Esophagus (tissue), 2 donors: ENCODE measurements at regions not wholly inside any gene's neighbourhood (a gene's known extent, or its start where the extent isn't known, plus 50 kb on each side); places are given as distances from the start of the nearest gene placed in this dataset.
"Not testable (repeated sequence)": the region's sequence is repeated elsewhere in the genome, so short reads cannot be mapped to it uniquely, and the experiment has no call there.

Source experiments
- H3K27ac ChIP-seq, 2 donors: one replicate each; pipeline ENCODE4 v1.5.1; 2013; ENCODE audit warnings: low read depth in 2 of 2, mild to moderate bottlenecking in 2 of 2, inconsistent platforms in 1 of 2, low read length in 1 of 2, moderate library complexity in 1 of 2
- H3K27me3 ChIP-seq, 2 donors: one replicate each; pipeline ENCODE4 v1.6.1; 2013; ENCODE audit warnings: low read length in 2 of 2, control low read depth in 1 of 2, mild to moderate bottlenecking in 1 of 2; ENCODE audit not compliant: insufficient read depth in 2 of 2, control insufficient read depth in 1 of 2
- H3K36me3 ChIP-seq, 2 donors: one replicate each; pipeline ENCODE4 v1.6.1; 2013; ENCODE audit warnings: low read length in 1 of 2; ENCODE audit not compliant: control insufficient read depth in 2 of 2, insufficient read depth in 2 of 2
- H3K4me1 ChIP-seq, 2 donors: one replicate each; pipeline ENCODE4 v1.6.1; 2013; ENCODE audit warnings: low read length in 1 of 2; ENCODE audit not compliant: control insufficient read depth in 2 of 2, insufficient read depth in 2 of 2
- H3K4me3 ChIP-seq, 2 donors: one replicate each; pipeline ENCODE4 v1.5.1; 2013; ENCODE audit warnings: low read length in 2 of 2, mild to moderate bottlenecking in 2 of 2, low read depth in 1 of 2, moderate library complexity in 1 of 2
- H3K9me3 ChIP-seq, 2 donors: one replicate each; pipeline ENCODE4 v1.6.1; 2013; ENCODE audit warnings: mild to moderate bottlenecking in 2 of 2, low read depth in 1 of 2, low read length in 1 of 2, moderate library complexity in 1 of 2; ENCODE audit not compliant: control insufficient read depth in 2 of 2, insufficient read depth in 1 of 2
- WGBS, 2 donors: extraction: QIAGEN DNeasy Blood & Tissue Kit; methylation state at CpG; one replicate each; pipeline ENCODE4 v1.1.7; 2013; 5-methylcytosine and 5-hydroxymethylcytosine counted together
- donor health status: healthy with polysubstance abuse.
- donor health status: Bipolar disorder and iron deficiency.

DNA sequence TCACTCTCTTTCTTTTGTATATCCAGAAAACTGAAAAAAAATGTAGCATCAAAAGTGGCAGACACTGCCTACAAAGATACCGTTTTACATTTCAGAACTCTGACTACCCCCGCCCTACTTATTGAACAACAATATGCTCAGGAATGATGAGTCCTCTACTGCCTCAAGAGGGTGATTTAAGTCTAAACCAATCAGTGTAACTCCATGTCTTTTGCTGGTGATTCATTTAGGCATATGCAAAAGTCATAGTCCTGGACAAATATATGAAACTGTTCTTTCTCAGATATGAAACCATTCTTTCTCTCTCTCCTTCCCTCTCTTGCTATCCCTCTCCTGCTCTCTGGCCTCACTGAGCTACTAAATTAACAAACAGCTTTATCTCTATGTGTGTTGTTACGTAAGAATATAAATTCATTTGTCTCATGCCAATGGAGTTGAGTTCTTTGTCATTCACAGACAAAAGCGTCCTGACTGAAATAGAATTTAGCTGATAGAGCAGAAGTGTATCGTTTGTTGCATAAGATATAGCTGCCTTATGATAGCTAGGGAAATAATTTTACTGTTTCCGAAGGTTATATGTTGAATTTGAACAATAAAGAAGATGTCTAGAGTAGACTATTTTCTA, 133.7 kb upstream of the OSTN start:
- Histone ChIP-seq H3K4me1 (no peaks in the 10 kb centered on the region), H3K27me3 (no peaks in the 10 kb centered on the region), H3K36me3 (no peaks in the 10 kb centered on the region), H3K27ac (no peak overlapping the region), H3K9me3 (no peaks in the 10 kb centered on the region), H3K4me3 (no peak overlapping the region)
- WGBS, 2 donors: 83 to 87% methylated on average over 6 of the region's 6 CpGs

DNA sequence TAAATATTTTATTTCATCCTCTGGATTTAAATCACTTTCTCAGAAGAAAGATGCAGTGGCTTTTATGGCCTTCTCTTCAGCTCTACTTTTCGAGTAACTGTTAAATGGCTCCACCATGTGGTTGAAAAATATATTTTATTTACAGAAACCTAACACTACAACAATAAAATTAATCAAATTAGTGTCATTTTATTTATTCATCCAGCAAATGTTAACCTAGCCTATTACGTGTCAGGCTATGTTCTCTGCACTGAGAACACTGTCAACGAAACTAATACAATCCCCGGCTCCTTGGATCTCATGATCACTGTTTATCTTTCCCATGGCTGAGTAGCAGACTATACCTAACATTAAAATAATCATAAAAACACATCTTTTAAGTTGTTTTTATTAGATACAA, 148.0 kb upstream of the OSTN start:
- H3K4me1 ChIP-seq: no peaks in the 10 kb centered on the region
- H3K27ac ChIP-seq: no peak overlapping the region
- no peak overlapping the region for H3K4me3 ChIP-seq
- 10% methylated on average over 4 of the region's 4 CpGs for WGBS, 2 donors
- H3K27me3 ChIP-seq: no peaks in the 10 kb centered on the region
- H3K9me3 ChIP-seq: no peaks in the 10 kb centered on the region
- H3K36me3 ChIP-seq: no peaks in the 10 kb centered on the region

DNA sequence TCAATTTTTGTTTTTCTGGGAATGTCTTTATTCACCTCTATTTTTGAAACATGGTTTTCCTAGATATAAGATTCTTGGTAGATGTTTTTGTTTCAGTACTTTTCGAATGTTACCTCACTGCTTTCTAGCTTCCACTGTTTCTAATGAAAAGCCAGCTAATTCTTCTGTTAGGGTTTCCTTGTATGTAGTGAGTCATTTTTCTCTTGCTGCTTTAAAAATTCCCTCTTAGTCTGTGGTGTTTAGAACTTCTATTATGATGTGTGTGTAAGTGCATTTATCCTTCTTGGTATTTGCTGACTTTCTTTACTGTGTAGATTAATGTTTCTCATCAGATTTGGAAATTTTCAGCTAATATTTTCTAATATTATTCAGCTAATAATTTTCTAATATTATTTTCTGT, 151.1 kb upstream of the OSTN start:
- Histone ChIP-seq H3K36me3 (no peaks in the 10 kb centered on the region), H3K4me3 (no peak overlapping the region), H3K27me3 (no peaks in the 10 kb centered on the region), H3K9me3 (no peaks in the 10 kb centered on the region), H3K27ac (no peak overlapping the region), H3K4me1 (no peaks in the 10 kb centered on the region)
- 73 to 80% methylated on average over 1 of the region's 1 CpG for WGBS, 2 donors

DNA sequence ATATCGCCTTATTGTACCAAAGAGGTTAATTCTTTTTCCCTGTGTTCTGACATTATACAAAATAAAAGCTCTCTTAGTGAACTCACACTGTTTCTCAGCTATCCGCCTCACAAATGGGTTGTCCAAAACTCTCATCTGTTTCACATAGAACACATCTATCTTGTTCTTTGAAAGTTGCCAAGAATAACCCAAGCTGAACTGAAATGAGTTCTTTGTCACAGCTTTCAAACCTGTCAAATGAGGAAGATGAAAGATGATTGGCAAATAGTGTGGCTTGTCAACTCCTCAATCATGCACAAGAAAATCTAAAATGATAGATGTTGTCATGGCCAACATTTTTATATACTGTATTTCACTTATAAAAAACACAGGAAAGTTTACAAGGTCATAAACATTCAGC, 168.1 kb upstream of the OSTN start:
- H3K4me1 ChIP-seq: no peaks in the 10 kb centered on the region
- WGBS, 2 donors: 51 to 56% methylated on average over 2 of the region's 2 CpGs

DNA sequence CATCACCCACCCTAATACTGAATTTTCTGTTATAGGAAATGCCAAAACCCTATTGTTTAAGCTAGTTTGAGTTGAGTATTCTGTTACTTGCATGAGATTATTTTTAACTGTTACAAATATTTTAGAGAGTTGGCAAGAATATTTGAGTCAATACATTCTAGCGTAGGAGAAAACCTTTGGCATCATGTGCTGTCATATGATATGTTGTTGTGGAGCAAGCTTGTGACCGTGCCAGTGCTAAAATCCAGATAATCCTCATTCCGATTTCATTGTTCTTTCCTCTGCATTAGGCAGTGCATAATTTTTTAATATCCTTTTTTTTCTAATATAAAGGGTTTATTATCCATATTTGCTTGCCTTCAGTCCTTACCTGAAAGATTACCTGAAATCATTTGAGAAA, 168.0 kb upstream of the GMNC start:
- Histone ChIP-seq H3K36me3 (no peaks in the 10 kb centered on the region), H3K27me3 (no peaks in the 10 kb centered on the region), H3K4me1 (no peaks in the 10 kb centered on the region), H3K27ac (no peak overlapping the region), H3K9me3 (no peaks in the 10 kb centered on the region), H3K4me3 (no peak overlapping the region)
- WGBS, 2 donors: 33 to 59% methylated on average over 3 of the region's 3 CpGs

More for the DNA sequence above, 168.1 kb upstream of the OSTN start:
- Histone ChIP-seq H3K27ac (no peak overlapping the region), H3K36me3 (no peaks in the 10 kb centered on the region), H3K9me3 (no peaks in the 10 kb centered on the region), H3K4me3 (no peak overlapping the region), H3K27me3 (no peaks in the 10 kb centered on the region)

DNA sequence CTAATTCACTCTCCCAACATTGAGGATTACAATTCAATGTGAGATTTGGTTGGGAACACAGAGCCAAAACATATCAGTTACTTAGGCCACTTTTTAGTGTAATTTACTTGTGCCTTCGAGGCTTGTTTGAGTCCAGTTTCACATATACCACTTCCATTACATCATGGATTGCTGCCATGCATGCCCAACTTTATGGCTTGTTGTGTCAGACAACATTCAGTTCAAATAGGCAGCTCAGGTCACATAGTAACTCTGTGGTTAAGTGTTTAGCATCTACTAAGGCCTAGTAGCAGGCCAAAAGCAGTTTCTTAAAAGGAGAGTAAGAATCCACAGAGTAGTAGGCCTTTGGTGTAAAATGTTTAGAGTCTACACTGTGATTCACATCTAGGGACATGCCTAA, 164.3 kb upstream of the GMNC start:
- Histone ChIP-seq H3K9me3 (no peaks in the 10 kb centered on the region), H3K4me1 (no peaks in the 10 kb centered on the region), H3K27me3 (no peaks in the 10 kb centered on the region), H3K36me3 (no peaks in the 10 kb centered on the region), H3K27ac (no peak overlapping the region), H3K4me3 (no peak overlapping the region)
- WGBS, 2 donors: 58 to 78% methylated on average over 1 of the region's 1 CpG

DNA sequence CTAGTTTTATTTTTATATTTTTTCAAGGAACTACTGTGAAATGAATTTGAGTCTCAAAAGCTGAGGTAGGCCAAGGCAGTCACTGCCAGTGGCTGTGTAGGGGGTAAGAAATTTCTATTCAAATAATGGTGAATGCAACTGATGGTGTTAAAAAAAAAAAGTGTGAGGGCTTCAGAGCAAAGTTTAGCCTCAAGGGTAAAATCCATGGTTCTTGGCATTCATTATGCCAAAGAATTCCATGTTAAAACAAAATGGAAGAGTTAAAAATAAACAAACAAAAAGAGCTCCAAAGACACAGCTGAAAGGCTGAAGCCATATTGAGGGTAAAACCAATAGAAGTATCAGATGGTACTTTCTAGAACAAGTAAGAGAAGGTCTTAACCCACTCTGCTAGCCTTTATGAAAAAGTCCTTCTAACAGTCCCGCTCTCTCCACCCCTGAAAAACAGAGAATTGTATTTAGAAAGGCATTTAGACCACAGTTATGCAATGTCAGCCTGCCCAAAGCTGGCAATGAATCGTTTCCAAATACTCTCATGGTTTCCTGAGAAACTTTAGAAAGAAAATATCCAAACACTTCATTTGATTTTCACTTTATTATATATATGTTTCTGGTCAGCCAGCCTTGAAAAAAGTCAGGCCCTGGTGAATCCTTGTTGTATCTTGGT, 158.4 kb upstream of the GMNC start:
- H3K27me3 ChIP-seq: no peaks in the 10 kb centered on the region
- H3K9me3 ChIP-seq: no peaks in the 10 kb centered on the region
- no peaks in the 10 kb centered on the region for H3K4me1 ChIP-seq
- H3K27ac ChIP-seq: no peak overlapping the region
- WGBS, 2 donors: 44 to 53% methylated on average over 2 of the region's 2 CpGs
- no peak overlapping the region for H3K4me3 ChIP-seq
- H3K36me3 ChIP-seq: no peaks in the 10 kb centered on the region

DNA sequence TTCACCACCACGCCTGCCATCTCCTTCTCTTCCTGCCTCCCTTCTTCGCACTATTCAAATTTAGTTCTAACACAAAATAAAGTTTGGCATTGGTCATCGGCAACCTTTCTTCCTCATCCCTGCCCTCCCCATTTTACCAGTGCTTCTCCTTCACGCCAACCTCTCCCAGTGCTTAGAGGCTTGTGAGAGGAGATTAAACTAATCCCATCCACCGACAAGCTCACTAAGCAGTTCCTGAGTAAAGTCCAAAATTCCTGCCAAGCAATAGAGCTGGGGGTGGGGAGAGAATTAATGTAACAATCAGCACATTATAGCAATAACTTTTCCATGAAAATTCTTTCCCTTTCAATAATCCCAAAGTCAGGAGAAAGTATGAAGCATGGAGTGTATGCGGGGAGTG, 157.4 kb upstream of the GMNC start:
- 52 to 64% methylated on average over 6 of the region's 6 CpGs for WGBS, 2 donors
- Histone ChIP-seq H3K36me3 (no peaks in the 10 kb centered on the region), H3K4me3 (no peak overlapping the region), H3K27me3 (no peaks in the 10 kb centered on the region), H3K27ac (no peak overlapping the region), H3K9me3 (no peaks in the 10 kb centered on the region), H3K4me1 (no peaks in the 10 kb centered on the region)

DNA sequence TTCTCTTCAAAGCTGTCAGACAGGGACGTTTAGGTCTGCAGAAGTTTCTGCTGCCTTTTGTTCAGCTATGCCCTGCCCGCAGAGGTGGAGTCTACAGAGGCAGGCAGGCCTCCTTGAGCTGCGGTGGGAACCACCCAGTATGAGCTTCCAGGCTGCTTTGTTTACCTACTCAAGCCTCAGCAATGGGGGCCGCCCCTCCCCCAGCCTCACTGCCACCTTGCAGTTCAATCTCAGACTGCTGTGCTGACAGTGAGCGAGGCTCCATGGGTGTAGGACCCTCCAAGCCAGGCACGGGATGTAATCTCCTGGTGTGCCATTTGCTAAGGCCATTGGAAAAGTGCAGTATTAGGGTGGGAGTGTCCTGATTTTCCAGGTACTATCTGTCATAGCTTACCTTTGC, 153.5 kb upstream of the GMNC start:
- not testable (repeated sequence) for H3K9me3 ChIP-seq, H3K27me3 ChIP-seq, H3K4me3 ChIP-seq, H3K4me1 ChIP-seq, H3K27ac ChIP-seq, H3K36me3 ChIP-seq
- WGBS, 2 donors: 66 to 74% methylated on average over 6 of the region's 6 CpGs

DNA sequence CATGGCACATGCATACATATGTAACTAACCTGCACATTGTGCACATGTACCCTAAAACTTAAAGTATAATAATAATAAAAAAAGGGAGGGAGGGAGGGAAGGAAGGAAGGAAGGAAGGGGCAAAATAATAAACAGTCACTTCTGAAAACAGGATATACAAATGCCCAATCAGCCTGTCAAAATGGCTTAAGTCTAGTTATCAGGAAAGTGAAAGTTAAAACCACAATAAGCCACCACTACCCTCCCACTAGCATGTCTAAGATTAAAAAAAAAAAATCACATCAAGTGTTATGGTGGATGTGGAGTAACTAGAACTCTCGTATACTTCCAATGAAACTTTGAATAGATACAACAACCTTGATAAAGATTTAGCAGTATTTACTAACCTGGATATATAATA, 145.6 kb upstream of the GMNC start:
- WGBS, 2 donors: 65 to 79% methylated on average over 1 of the region's 1 CpG
- Histone ChIP-seq H3K9me3 (no peaks in the 10 kb centered on the region), H3K36me3 (no peaks in the 10 kb centered on the region), H3K4me1 (no peaks in the 10 kb centered on the region), H3K4me3 (no peak overlapping the region), H3K27me3 (no peaks in the 10 kb centered on the region), H3K27ac (no peak overlapping the region)
